Mesodermal cell (in vitro differentiated cells): ENCODE measurements at regions not wholly inside any gene's neighbourhood (a gene's known extent, or its start where the extent isn't known, plus 50 kb on each side); places are given as distances from the start of the nearest gene placed in this dataset.

Experiments used
- H3K27ac ChIP-seq: 2 replicates; pipeline ENCODE4 v1.7.0; 2013; ENCODE audit warnings: mild to moderate bottlenecking, low read depth, low read length, moderate library complexity; ENCODE audit not compliant: severe bottlenecking
- H3K36me3 ChIP-seq: 2 replicates; pipeline ENCODE4 v1.7.1; 2013; ENCODE audit warnings: mild to moderate bottlenecking, low read length, moderate library complexity; ENCODE audit not compliant: control insufficient read depth, insufficient read depth
- H3K4me1 ChIP-seq: one replicate; pipeline ENCODE4 v1.7.1; 2013; ENCODE audit warnings: mild to moderate bottlenecking, low read length; ENCODE audit not compliant: insufficient read depth, control insufficient read depth, poor library complexity, severe bottlenecking
- H3K4me3 ChIP-seq: 2 replicates; pipeline ENCODE4 v1.7.0; 2013; ENCODE audit warnings: low read length, control low read depth, mild to moderate bottlenecking; ENCODE audit not compliant: insufficient read depth, poor library complexity, severe bottlenecking; ENCODE audit errors: extremely low read depth
- H3K9me3 ChIP-seq: 2 replicates; pipeline ENCODE4 v1.7.1; 2013; ENCODE audit warnings: mild to moderate bottlenecking, low read length, moderate library complexity; ENCODE audit not compliant: control insufficient read depth
- WGBS, 2 experiments: methylation state at CpG; one replicate each; pipeline ENCODE4 v1.1.5; 2013; ENCODE audit warnings: missing lambda C conversion rate in 2 of 2; ENCODE audit not compliant: insufficient coverage in 2 of 2; 5-methylcytosine and 5-hydroxymethylcytosine counted together

GRCh38 chr14:65281991-65282895 lies 130.3 kb upstream of the FUT8 start:
- H3K36me3 ChIP-seq, result no peaks in the 10 kb centered on the region
- peak overlapping the region; percentile 90 for H3K27ac ChIP-seq
- WGBS, 2 experiments, result 35 to 43% methylated on average over 6 to 9 of the region's 12 CpGs
- no peaks in the 10 kb centered on the region for H3K9me3 ChIP-seq
- H3K4me1 ChIP-seq, result peaks cover 15% of the 10 kb centered on the region
- H3K4me3 ChIP-seq, result no peak overlapping the region

DNA sequence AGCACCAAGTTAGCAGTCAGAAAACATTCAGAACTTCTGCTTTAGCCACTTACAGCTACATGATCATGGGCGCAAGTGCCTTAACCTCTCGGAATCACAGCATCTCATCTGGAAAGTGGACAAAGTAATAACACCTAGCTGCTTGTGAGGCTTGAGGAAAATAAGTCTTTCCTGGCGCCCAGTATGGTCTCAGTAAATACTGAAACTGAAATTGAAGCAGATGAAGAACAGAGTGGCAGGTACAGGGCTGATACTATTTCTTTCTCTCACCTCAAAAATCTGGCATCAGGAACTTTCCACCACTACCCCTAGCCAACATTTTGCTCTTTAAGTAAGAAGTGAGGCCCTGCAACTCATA lies 129.7 kb upstream of the FUT8 start:
- Histone ChIP-seq H3K9me3 (no peaks in the 10 kb centered on the region), H3K4me1 (peaks cover 9% of the 10 kb centered on the region), H3K36me3 (no peaks in the 10 kb centered on the region), H3K27ac (peak overlapping the region; percentile 90), H3K4me3 (no peak overlapping the region)
- WGBS, 2 experiments, result 82 to 96% methylated on average over 3 of the region's 3 CpGs

- no peak overlapping the region for H3K27ac ChIP-seq
- no peaks in the 10 kb centered on the region for H3K9me3 ChIP-seq
- no peaks in the 10 kb centered on the region for H3K36me3 ChIP-seq
- H3K4me3 ChIP-seq, result no peak overlapping the region
- H3K4me1 ChIP-seq, result peaks cover 11% of the 10 kb centered on the region
- 93 to 95% methylated on average over 4 of the region's 8 CpGs for WGBS, 2 experiments
Observed at GRCh38 chr14:65286443-65286842, 126.1 kb upstream of the FUT8 start.

DNA sequence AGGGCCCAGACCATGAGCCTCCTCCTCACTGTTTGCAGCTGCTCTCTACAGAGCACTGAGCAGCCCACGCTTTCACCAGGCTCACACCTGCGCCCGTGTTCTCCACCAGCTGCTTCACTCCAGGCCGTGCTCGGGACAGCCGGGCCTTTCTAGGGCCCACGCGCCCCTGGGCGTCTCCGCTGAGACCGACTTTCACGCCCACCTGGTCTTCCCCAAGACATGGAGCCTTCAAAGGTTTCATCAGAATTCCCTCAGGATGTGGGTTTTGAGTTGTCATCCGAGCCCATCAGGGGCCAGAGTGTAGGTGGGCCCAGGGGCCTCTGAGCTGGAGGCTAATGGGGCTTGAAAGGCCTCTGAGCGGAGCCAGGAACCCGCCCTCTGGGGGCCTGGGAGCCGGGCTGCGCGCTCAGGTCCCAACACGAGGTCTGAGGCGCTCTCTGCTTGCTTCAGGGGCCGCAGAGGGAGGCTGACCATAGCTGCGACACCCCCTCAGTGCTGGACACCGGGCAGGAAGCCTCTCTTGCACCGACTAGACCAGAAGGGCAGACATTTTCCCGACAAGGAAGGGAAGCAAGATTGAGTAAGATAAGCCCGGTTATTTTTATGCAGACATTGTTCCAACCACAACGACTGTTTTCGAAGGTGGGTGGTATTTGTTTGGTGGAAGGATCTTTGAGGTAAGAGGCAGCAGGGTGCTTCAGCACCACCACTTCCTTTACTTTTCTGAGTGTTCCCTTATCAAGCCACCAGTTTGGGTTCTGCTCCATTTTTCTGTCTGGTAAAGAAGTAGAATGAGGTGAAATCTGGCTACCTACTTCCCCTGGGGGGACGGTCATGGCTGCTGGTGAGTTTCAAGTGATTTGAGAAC lies 125.0 kb upstream of the FUT8 start:
- no peaks in the 10 kb centered on the region for H3K36me3 ChIP-seq
- H3K9me3 ChIP-seq, result no peaks in the 10 kb centered on the region
- 88 to 93% methylated on average over 24 to 25 of the region's 29 CpGs for WGBS, 2 experiments
- no peak overlapping the region for H3K4me3 ChIP-seq
- H3K4me1 ChIP-seq, result peaks cover 3% of the 10 kb centered on the region
- no peak overlapping the region for H3K27ac ChIP-seq

DNA sequence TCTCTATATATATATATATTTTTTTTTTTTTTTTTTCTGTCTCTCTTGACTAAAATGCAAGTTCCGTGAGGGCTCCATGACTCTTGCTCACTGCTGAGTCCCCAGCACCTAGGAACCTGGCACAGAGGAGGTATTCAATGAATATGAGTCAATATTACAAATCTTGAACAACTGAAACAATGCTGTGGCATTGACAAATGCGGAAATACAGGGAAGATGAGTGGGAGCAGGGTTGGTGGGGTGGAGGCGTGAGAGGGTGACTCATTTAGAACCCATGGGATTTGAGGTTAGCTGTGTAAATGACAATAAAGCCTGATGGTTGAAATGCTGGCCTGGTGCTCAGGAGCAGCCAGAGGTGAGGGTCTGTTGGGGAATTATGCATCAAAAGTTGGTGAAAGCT lies 121.7 kb upstream of the FUT8 start:
- Histone ChIP-seq H3K27ac (no peak overlapping the region), H3K4me1 (peaks cover 3% of the 10 kb centered on the region), H3K9me3 (no peaks in the 10 kb centered on the region), H3K4me3 (no peak overlapping the region), H3K36me3 (no peaks in the 10 kb centered on the region)
- WGBS, 2 experiments, result 80 to 93% methylated on average over 2 of the region's 3 CpGs

DNA sequence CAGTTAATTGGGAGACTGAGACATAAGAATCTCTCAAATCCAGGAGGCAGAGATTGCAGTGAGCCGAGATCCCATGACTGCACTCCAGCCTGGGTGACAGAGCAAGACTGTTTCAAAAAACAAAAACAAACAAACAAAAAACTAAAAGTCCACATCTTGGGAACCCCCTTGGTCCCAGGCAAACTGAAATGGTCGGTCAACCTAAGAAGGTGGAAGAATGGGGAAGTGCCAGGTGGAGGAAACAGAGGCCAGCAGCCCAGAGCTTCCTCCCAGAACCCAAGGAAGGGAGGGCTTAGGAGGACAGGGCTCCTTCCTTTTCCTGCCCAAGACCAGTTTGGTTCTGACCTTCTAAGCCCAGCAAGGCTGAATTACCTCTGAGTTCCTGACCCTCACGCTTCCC lies 121.0 kb upstream of the FUT8 start:
- 78 to 84% methylated on average over 2 of the region's 3 CpGs for WGBS, 2 experiments
- H3K4me3 ChIP-seq, result no peak overlapping the region
- H3K9me3 ChIP-seq, result no peaks in the 10 kb centered on the region
- peaks cover 3% of the 10 kb centered on the region for H3K4me1 ChIP-seq
- no peaks in the 10 kb centered on the region for H3K36me3 ChIP-seq
- H3K27ac ChIP-seq, result no peak overlapping the region

DNA sequence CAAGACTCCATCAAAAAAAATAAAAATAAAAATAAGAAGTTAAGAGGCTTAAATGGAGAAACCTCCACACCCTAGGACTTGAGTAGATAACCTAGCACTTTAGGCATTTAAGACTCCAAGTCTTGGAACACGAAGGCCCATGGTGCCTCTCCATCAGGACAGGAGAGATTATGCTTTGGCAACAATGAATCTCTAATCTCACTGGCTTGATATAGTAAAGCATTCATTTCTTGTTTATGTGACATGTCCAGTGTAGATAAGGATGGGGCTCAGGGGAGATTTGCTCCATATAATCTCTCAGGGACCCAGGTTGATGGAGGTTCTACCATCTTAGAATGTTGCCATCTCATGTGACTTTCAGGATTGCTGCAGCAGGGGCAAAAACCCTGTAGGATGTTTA lies 117.7 kb upstream of the FUT8 start:
- Histone ChIP-seq H3K36me3 (no peaks in the 10 kb centered on the region), H3K9me3 (no peaks in the 10 kb centered on the region), H3K4me1 (peaks cover 3% of the 10 kb centered on the region), H3K27ac (no peak overlapping the region), H3K4me3 (no peak overlapping the region)
- no CpG with 5 or more reads among the region's 1 CpG for WGBS, 2 experiments

DNA sequence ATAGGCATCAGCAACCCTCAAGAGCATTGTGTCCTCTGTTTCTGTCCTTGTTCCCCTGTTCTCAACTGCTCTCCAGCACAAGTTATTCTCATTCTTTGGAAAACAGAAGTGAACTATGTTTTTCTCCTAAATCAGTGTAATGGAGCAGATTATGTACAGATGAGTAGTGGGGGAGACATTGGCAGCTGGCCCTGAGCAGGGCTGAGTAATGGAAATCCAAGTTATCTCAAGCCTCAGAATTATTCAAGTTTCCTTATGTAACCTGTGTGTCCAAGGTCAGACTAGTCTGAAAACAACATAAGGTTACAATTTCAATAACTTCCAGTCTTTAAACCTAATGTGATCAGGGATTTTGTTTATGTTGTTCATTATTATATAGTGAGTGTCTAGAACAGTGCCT lies 116.1 kb upstream of the FUT8 start:
- Histone ChIP-seq H3K36me3 (no peaks in the 10 kb centered on the region), H3K4me3 (no peak overlapping the region), H3K27ac (no peak overlapping the region), H3K9me3 (no peaks in the 10 kb centered on the region), H3K4me1 (peaks cover 3% of the 10 kb centered on the region)

DNA sequence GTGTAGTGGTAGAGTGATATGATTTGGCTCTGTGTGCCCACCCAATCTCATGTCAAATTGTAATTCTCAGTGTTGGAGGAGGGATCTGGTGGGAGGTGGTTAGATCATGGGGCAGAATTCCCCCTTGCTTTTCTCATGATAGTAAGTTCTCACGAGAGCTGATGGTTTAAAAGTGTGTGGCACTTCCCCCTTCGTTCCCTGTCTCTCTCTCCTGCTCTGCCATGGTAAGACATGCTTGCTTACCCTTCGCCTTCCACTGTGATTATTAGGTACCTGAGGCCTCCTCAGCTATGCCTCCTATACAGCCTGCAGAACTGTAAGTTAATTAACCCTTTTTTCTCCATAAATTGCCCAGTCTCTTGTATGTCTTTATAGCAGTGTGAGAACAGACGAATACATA lies 115.7 kb upstream of the FUT8 start:
- Histone ChIP-seq H3K9me3 (no peaks in the 10 kb centered on the region), H3K27ac (no peak overlapping the region), H3K4me1 (no peaks in the 10 kb centered on the region), H3K4me3 (no peak overlapping the region), H3K36me3 (no peaks in the 10 kb centered on the region)
- 82 to 90% methylated on average over 3 of the region's 4 CpGs for WGBS, 2 experiments

- Histone ChIP-seq H3K27ac (no peak overlapping the region), H3K4me3 (no peak overlapping the region), H3K4me1 (no peaks in the 10 kb centered on the region), H3K9me3 (no peaks in the 10 kb centered on the region), H3K36me3 (no peaks in the 10 kb centered on the region)
- WGBS, 2 experiments, result 93 to 96% methylated on average over 5 of the region's 5 CpGs
Observed at GRCh38 chr14:65297744-65298143, 114.8 kb upstream of the FUT8 start.

GRCh38 chr14:65299826-65300225 lies 112.7 kb upstream of the FUT8 start:
- WGBS, 2 experiments, result 81 to 88% methylated on average over 2 to 3 of the region's 3 CpGs
- H3K4me3 ChIP-seq, result no peak overlapping the region
- no peaks in the 10 kb centered on the region for H3K9me3 ChIP-seq
- no peak overlapping the region for H3K27ac ChIP-seq
- peaks cover 13% of the 10 kb centered on the region for H3K4me1 ChIP-seq
- no peaks in the 10 kb centered on the region for H3K36me3 ChIP-seq
